ENCODE measurements at regions not wholly inside any gene's neighbourhood (a gene's known extent, or its start where the extent isn't known, plus 50 kb on each side); places are given as distances from the start of the nearest gene placed in this dataset.

DNA sequence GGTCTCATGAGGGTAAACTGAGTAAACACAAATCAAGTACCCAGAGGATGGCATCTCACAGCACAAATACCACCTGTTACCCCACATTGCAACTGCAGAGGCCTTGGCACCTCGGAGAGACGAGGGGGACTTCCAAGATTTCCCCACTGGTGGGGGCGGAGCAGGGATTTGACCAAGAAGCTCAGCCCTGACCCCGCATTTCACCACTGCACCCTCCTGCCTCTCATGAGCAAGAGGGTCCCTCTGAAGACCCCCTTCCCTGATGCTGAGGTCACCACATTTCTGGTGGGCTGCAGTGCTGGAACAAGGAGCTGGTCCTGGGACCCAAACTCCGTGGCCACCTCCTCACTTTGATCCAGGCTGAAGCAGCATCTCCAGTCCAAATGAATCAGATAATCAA lies 342.4 kb downstream of the NPHP4 start:
- TF ChIP-seq, protein P1, sequence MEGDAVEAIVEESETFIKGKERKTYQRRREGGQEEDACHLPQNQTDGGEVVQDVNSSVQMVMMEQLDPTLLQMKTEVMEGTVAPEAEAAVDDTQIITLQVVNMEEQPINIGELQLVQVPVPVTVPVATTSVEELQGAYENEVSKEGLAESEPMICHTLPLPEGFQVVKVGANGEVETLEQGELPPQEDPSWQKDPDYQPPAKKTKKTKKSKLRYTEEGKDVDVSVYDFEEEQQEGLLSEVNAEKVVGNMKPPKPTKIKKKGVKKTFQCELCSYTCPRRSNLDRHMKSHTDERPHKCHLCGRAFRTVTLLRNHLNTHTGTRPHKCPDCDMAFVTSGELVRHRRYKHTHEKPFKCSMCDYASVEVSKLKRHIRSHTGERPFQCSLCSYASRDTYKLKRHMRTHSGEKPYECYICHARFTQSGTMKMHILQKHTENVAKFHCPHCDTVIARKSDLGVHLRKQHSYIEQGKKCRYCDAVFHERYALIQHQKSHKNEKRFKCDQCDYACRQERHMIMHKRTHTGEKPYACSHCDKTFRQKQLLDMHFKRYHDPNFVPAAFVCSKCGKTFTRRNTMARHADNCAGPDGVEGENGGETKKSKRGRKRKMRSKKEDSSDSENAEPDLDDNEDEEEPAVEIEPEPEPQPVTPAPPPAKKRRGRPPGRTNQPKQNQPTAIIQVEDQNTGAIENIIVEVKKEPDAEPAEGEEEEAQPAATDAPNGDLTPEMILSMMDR (IDR thresholded peaks at IDR 0.05; ENCODE audit: low read depth, low read length): no peak
- no peak for DNase-seq (ENCODE audit: extremely low read depth, low read depth)

DNA sequence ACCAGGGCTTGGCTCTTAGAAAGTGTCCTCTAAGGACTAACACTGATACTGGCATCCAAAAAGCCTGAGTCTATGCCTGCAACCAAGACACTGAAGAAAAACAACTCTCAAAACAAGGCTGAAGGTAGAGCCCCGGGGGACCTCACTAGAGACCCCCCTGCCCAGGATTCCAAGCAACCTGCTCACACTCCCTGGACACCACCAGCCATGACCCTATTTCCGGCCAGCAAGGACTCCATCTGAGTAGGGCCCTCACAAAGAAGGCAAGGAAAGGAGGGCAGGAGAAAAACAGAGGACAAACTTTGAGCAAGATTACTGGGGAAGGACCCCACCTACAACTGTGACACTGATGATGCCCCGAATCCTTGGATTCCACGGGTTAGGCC lies 343.1 kb downstream of the NPHP4 start:
- TF ChIP-seq, protein P1 (IDR thresholded peaks at IDR 0.05; ENCODE audit: low read depth, low read length): no peak
- DNase-seq (ENCODE audit: extremely low read depth, low read depth): no peak

DNA sequence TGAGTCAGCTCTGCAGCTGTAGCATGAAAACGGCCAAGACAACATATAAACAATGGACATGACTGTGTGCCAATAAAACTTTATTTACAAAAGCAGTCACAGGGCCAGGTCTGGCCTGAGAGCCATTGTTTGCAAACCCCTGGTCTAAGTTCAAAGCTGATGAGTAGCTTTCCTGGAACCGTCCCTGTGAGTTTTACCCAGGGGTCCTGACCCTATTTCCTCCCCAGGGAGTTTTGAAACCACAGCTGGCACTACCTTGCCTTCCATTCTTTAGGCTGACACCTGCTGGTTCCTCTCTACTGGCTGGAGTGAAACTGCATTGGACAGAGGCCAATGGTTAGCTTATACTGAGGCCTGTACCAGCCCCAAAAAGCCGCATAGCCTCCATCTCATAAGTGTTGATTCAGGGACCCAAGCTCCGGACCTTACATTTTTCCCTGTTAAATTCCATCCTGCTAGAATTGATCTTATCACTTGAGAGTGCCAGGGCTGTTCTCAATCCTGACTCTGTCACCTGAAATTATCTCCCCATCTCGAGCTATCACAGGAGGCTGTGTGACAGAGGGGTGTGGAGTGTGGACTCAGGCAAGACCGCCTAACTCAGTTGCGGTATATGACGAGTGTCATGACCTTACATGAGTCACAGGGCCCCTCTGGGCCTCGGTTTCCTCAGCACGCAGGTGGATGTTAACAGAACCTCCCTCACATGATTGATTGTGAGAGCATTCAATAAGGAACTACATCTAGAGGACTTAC lies 343.6 kb downstream of the NPHP4 start:
- TF ChIP-seq, protein P1 (IDR thresholded peaks at IDR 0.05; ENCODE audit: low read depth, low read length): no peak
- DNase-seq (ENCODE audit: extremely low read depth, low read depth): no peak

DNA sequence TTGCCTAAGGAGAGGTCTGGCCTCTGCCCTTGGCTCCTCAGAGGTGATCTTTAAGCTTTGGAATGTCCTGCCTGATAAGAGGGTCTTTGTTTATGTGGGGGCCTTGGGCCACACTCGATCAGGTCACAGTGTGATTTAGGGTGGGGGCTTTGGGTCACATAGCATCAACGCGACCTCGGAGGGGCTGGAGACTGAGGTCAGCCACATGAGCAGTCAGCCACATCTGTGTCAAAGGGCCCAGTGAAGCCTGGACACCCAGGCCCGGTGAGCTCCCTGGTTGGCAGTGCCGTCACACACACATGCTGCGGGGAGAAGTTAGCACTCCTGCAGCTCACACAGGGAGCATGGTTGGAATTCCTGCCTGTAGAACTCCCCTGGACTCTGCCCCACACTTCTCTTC lies 345.0 kb downstream of the NPHP4 start:
- TF ChIP-seq, protein P1 (IDR thresholded peaks at IDR 0.05; ENCODE audit: low read depth, low read length): no peak
- no peak for DNase-seq (ENCODE audit: extremely low read depth, low read depth)

DNA sequence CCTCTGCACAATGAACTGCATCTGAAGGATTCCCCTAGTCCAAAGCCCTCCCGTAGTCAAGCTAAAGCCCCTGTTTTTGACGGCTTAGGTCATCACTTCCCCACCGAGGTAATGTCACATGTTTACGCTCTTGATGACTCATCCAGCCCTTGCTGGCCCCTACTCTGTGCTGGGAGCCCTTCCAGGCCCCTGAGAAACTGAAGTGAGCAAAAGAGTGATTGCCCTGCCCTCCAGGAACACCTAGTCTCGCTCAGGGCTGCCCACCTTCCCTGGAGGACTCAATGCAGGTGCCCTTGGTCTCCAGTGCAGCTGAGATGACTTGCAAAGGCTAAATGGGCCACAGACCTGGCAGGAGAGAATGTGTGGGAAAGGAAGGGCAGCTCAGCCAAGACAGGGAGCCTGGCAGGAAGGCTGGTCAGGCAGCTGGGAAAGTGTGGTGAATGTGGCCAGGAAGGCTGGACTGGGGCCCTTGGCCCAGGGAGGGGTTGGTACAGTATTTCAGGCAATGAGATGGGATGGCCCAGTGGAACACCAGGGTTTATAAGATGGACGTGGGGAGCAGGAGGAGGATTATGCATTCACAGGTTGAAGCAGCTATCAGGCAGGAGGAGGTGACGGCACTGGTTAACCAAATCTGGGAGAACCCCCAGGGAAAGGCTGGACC lies 345.6 kb downstream of the NPHP4 start:
- DNase-seq (ENCODE audit: extremely low read depth, low read depth): no peak

DNA sequence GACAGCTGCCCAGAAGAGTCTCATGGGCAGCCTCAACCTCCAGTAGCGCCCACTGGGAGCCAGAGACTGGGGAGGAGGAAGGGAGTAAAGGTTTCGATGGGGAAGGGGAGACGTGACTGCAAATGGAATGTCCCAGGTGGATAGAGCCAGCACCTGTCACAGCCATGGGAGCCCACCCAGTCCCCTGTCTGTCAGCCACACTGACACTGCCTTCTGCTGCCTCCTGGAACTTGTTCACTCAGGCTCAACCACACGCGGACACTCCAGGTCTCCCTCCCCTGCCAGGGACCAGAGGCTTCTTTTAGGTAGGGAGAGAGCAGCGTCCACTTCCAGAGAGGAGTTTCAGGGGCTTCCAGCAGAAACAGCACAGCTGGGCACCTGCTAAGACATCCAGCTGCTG lies 346.3 kb downstream of the NPHP4 start:
- TF ChIP-seq, protein P1 (IDR thresholded peaks at IDR 0.05; ENCODE audit: low read depth, low read length): no peak
- DNase-seq (ENCODE audit: extremely low read depth, low read depth): no peak

More for the DNA sequence above, 345.6 kb downstream of the NPHP4 start:
- TF ChIP-seq, protein P1 (IDR thresholded peaks at IDR 0.05; ENCODE audit: low read depth, low read length): no peak

DNA sequence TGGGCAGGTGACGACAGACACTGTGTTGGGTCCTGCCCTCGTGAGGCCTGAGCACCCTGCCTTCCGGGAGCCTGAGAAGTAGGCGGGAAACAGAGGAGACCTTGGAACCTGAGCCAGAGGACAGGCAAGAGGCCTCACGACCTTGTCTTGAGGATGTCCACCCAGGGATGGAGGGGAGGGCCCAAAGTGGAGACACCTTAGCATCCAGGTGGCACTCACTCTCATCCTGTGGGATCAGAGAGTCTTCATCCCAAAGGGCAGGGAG lies 347.2 kb downstream of the NPHP4 start:
- TF ChIP-seq, protein P1 (IDR thresholded peaks at IDR 0.05; ENCODE audit: low read depth, low read length): no peak
- no peak for DNase-seq (ENCODE audit: extremely low read depth, low read depth)

Measured in AG09319 (cell line).